HG03521 (cell line): ENCODE measurements at regions not wholly inside any gene's neighbourhood (a gene's known extent, or its start where the extent isn't known, plus 50 kb on each side); places are given as distances from the start of the nearest gene placed in this dataset.
"Not testable (repeated sequence)": the region's sequence is repeated elsewhere in the genome, so short reads cannot be mapped to it uniquely, and the experiment has no call there.

ENCODE experiments used
- ATAC-seq: cut with Tn5 transposase; IDR thresholded peaks from one replicate; pipeline ENCODE4 v1.9.1; 2021; ENCODE audit warnings: mild to moderate bottlenecking, moderate library complexity; ENCODE audit not compliant: unreplicated experiment

DNA sequence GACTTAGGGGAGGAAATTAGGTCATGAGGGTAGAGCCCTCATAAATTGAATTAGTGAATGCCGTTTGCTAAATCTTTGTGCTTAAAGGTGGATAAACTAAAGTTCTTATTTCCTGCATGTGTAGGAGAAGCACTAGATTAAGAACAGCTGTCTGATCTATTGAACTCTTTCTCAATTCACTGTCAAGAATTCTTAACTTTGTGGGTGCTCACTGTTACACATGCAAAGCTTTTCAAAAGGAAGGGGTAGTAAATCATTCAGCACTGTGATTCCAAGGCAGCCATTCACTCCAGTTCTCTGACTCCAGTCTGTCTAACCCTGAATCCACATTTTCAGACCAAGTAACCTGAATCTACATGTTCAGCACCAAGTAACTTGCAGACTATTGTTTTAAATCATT lies 1520.1 kb downstream of the PCDH18 start:
- ATAC-seq = no peak

DNA sequence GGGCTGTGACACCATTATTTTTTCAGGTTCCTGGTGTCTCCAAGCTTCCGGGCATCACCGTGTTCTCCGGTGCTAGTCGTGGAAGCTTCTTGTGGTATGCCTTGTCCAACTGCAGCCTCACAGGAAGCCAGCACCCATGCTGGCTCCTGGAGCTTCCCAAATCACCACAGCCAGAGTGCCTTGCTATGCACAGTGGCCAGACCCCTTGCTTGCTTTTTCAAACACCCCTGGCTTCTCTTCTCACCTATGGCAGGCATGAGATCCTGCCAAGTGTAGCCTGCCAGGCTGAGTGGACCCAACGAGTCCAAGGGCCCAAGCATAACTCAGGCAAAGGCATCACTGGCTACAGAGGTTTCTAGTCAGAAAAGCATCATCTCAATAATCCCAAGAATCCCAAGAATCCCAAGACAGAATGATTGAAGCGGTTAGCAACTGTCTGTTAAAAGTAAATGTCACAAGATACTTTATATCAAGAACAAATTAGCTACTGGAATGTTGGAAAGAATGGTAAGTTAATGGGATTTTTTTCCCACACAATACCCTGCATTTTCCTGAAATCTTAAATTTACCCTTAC lies 1522.9 kb downstream of the PCDH18 start:
- no peak for ATAC-seq

DNA sequence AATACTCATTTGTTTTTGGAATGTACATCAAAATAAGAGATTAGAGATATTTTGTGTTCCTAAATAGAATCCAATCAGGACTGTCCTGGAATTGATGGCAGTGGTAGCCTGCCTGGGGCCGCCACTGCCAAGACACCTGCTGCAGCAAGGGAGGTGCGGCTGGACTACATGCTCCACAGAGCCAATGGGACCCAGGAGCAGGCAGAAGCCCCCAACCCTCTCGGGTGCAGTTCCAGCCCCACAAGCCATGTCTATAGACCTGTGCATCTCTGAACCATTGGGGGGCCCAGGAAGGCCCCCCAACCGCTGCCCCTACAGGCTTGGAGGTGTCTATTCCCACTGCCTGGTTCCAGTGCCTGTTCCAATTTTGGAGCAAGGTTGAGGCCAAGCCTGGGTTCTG lies 1524.3 kb downstream of the PCDH18 start:
- ATAC-seq = no peak

DNA sequence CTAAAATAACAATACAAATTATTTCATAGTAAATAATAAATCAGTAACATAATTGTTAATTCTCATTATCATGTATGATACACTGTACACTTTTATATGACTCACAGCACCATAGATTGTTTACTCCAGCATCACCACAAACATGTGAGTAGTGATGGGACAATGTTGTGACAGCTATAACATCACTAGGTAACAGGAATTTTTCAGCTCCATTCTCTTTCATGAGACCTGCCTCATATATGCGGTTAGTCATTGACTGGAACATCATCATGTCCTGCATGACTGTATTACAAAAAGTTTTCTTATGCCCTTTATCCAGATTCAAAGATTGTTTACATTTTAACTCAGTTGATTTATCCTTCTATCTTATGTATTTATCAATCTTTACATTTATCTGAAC lies 1530.0 kb downstream of the PCDH18 start:
- no peak for ATAC-seq

DNA sequence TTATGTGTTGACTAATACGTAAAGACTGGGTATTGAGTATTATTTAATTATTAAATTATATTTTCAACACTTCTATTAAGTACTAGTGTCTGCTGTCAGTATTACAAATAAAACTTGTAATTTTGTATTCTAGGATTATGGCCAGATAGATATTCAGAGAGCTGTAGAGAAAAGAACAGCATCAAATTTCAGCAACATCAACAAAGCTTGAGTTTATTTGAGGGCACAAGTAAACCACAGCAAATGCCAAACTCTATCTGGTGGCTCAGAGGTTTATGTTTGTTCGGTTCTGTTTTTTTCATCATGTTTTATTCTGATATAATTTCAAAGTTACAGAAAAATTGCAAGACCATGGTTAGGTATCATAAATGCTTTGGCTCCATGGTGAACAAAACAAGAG lies 1530.5 kb downstream of the PCDH18 start:
- ATAC-seq = no peak

DNA sequence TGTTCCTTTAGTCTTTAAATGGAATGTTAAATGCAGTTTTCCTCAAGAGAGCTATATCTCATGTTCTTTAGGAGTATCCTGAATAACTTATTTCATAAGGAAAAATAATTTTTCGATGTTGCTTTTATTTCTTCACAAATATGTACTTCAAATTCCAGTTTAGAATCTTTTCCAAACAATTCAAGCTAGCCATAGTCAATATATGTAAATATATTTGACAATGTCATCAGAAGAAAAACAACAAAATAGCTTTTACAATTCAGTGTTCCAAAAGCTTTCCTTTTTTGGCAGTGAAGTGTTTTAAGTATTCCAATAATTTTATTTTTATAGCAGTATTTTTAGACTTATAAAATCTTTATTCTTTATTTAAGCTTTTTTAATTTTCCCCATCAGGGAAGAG lies 1532.0 kb downstream of the PCDH18 start:
- no peak for ATAC-seq

DNA sequence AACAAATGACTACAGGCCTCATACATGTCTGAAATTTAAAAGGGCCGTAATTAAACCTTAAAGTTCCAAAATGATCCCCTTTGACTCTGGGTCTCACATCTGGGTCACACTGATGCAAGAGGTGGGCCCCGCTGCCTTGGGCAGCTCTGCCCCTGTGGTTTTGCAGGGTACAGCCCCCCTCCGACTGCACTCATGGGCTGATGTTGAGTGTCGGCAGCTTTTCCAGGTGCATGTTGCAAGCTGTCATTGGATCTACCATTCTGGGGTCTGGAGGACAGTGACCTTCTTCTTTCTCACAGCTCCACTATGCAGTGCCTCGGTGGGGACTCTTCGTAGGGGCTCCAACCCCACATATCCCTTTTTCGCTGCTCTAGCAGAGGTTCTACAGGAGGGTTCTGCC lies 1537.9 kb downstream of the PCDH18 start:
- ATAC-seq = no peak

DNA sequence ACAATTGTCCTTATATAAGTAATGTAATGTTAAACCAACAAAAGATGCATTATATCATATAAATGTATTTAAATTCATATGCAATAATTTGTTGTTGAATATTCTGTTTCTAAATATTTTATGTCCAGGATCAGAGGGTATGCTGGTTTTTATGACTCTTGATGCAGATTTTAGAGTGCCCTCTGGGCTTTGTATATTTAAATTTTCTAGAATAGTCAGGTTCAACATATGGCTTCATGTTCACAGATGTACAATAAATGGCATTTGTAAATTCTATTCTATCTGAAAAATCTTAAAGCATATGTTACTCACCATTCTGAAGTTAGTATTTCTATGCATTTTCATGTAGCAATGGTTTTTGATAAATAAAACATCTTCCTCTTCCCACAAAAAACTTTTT lies 1555.4 kb downstream of the PCDH18 start:
- no peak for ATAC-seq

DNA sequence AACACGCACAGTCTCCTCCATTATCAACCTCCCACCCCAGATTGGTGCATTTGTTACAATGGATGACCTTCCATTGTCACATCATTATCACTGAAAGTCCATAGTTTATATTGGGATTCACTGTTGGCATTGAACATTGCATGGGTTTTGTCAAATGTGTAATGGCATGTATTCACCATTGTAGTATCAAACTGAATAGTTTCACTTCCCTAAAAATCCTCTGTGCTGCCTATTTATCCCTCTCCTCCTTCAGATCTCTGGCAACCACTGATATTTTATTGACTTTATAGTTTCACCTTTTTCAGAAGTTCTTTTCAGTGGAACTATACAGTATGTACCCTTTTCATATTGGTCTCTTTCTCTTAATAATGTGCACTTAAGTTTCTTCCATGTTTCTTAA lies 1565.4 kb downstream of the PCDH18 start:
- no peak for ATAC-seq

DNA sequence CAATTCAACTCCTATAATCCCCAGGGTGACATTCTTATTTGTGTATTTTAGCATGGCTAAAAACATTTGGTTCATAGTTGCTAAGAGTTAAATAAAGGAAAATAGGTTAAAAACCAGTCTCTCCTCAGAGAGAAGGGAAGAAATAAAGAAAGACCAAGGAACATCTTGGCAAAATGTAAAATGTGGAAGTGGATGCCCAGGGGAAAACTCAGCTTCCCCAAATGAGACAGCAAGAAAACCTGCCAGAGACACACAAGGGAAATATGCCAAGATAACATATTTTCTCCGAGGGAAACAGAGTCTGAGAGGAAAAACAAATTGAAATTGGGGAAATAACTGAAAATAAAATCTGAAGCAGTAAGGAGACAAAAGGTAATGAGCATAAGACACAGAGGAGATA lies 1569.3 kb downstream of the PCDH18 start:
- no peak for ATAC-seq

DNA sequence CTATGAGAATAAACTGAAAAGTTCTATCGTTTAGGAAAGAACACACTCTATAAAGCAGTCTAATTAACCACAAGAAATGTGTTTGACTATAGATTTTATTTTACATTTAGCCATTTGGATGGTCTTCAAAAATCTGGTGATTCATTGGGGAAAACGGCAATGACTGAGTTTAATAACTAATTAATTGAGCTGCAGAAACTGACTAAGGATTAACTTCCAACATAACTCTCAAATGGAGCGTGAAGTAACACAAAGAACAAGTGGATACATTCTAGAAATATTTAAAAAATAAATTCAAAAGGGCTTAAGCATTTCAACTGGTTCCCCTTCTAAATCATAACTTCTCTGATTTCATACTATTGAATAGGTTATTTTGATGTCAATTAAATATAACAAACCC lies 1582.4 kb downstream of the PCDH18 start:
- no peak for ATAC-seq

DNA sequence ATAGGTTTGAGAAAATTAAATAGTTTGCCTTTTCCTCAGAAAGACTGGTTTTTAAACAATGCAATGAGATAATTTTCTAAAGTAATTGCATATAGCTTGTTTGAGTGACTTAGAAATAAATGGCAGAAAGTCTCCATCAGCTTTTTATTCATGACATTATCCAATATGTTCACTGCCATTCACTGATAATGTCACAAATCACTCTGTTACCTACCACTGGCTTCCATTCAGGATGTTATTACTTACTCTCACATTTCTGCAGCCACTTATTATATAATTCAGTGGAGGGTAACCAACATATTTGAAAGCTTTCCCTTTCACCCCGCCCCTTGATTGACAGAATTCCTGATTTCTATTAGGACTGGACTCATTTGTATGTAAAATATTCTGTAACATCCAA lies 1583.5 kb downstream of the PCDH18 start:
- no peak for ATAC-seq

DNA sequence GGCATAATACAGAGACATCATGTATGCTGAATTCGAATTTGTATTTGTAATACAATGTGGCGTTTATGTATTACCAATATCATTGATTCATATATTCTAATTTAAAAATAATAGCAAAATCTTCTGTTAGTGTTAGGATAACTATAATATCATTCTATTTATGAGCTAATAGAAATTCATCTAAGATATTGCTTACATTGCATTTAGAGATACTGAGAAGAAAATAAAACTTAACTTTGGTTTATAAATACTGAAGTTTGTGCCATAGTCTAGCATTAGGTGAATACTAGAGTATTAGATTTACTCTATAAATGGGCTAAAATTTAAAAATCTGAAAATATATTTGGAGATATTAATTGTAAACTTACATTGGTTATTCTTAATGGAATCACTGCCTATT lies 1590.6 kb downstream of the PCDH18 start:
- ATAC-seq = no peak

DNA sequence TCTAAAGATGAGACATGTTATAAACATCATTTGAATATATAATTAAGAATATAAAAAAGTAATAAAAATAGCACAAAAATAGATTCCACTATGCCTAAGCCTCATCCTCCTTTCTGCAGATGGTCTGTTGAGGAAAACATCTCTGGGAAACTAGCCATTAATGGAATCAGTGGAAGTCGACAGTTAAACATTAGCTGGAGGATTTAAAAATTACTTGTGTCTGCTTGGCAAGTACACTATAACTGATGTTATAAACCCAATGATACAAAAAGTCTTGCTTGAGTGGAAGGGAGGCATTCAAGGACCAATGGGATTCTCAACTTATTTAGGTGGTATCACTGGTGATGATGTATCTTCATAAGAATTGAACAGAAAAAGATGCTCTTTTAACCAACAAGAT lies 1598.3 kb downstream of the PCDH18 start:
- no peak for ATAC-seq

DNA sequence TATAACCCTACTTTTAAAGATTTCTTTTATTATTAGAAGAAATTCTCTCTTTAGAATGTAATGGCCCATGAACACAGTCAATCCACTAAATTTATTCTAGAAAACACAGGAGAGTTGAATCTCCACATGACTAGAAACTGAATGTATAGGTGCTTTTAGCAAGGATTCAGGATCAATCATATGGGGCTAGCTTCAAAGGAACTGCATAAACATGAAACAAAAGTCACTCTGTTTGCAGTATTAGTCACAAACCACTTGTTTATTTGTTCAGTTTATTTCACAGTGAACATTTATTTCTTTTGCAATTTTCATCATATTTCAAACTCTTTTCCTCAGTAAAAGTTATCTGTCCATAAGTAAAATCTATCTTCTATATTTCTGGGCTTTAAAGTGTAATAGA lies 1604.6 kb downstream of the PCDH18 start:
- no peak for ATAC-seq

DNA sequence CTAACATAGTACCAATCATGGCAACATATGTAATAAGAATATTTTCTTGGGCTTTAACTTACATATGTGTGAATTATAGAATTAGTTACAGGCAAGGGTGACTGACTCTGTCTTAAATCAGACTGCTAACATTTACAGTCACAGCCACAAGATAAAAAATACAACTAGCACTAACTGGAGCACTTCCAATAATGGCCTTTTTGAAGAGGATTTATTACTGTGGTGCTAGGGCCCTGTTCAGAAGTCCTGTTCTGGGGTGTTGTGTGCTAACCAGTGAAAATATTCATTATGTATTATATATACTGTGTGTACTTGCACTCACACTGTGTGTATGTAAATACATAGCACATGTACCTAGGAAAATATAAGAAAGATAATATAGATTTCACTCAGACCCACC lies 1611.2 kb downstream of the PCDH18 start:
- no peak for ATAC-seq

DNA sequence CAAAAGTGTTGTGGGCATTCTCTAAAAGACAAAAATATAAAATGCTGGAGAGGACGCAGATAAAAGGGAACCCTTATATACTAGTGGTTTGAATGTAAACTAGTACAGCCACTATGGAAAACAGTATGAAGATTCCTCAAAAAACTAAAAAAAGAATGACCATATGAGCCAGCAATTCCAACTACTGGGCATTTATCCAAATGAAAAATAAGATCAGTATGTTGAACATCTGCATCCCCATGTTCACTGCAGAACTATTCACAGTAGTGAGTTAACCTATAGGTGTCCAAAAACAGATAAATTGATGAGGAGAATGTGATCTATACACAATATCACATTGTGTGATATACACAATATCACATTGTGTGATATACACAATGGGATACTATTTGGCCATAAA lies 1615.3 kb downstream of the PCDH18 start:
- no peak for ATAC-seq

DNA sequence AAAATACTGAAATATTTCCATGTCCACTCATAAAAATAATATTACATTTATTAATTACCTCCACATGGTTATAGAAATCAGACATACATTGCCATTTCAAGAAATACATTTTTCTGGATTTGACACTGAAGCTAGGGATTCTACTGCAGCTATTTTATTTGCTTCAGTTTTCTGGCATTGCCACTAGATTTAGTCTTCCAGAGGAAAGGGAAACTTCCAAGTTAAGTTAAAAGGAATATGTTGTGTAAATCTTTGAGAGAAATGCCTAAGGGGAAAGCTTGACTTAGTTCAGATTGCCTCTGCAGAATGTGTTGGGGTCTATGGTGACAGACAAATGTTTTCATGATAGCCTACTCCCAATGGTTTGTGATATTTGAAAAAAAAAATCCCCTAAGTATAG lies 1631.3 kb downstream of the PCDH18 start:
- no peak for ATAC-seq

DNA sequence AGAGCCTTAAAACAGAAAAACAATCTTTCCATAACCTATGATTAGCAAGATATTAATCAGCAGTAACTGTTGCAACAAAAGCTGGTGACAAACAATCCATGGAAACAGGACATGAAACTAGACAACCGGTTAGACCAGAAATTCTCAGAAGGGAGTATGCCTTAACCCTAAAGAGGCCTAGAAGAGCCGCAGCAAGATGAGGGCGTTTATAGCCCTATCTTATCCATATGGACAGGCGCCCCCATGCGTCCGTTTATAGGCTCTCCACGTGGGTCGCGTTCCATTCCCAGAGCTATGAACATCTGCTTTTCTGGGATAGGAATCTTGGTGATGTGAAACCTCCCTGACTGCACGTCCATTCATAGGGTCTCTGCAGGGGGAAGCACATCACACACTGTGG lies 1662.7 kb upstream of the PABPC4L start:
- not testable (repeated sequence) for ATAC-seq

DNA sequence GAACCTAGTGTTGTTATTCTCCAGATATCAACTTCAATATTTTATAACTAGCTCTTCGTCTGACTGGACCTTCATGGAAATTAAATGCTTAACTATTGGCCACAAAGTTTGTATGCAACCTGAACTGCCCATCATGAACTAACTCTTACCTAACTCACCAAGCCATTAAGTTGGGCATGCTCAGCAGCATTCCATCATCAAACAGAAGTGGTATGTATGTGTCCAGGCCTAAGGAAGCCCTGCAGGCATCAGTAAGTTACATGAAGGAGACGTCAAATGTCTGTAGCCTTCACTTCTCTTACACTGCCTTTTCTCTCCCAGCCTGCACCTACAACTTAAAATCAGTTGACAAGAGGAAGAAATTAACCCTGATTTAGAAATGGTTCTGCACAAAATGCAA lies 1639.2 kb upstream of the PABPC4L start:
- no peak for ATAC-seq

DNA sequence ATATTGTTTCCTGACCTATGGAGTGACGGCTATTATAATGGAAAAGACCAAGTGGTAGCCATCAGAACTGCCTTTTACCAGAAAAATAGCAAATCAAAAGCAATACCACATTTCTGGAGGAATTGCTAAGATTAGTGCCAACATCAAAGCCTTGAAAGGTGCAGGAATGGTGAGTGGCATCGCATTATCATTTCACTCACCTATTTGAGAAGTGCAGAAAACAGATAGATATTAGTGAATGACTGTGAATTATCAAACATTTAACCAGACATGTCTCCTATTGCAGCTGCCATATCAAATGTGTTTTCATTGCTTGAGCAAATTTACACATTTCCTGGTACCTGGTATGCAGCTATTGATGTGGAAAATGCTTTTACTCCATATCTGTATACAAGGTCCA lies 1638.1 kb upstream of the PABPC4L start:
- ATAC-seq = no peak

DNA sequence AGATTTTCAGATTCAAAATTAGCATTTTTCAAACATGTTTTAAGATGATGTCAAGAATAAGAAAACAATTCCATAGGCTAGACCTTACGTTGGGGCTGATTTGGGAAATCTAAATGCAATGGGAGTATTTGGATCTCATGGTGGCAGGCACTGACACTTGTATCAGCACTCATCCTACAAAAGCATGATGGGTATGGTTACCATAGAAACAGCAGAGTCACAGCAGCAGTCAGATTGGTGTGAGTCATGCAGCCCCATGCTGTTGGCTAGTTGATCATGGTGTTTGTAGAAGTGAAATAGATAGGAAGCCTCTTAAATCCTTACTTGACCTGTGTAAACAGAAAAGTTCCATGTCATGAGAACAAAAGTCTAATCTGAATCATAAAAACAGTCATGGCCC lies 1637.3 kb upstream of the PABPC4L start:
- no peak for ATAC-seq

DNA sequence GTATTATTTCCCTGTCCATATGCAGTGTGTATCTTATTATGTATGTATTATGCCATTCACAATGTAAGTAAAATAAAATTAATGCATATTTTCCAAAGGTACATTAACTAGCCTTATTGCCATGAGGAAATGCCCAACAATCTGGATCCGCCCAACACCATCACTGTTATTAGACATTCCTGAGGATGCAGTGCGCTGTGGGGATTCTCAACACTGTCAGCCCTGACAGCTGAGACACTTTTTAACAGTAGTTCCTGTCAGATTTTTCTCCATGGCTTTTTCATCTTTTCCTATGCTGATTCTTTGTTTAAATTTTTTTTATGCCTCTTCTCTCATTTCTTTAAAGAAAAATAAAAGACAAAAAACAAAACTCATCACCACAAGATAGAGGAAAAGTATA lies 1632.9 kb upstream of the PABPC4L start:
- no peak for ATAC-seq

DNA sequence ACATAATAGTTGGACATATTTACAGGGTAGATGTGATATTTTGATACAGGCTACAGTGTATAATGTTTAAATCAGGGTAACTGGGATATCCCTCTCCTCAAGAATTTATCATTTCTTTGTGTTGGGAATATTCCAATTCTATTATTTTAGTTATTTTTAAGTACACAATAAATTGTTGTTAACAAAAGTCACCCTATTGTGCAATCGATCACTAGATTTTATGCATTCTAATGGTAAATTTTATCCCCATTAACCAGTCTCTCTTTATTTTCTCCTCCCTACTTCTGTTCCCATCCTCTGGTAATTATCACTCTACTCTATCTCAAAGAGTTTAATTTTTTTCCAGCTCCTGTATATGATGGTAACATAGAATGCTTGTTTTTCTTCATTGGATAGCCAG lies 1631.9 kb upstream of the PABPC4L start:
- no peak for ATAC-seq
